ENCODE measurements at regions not wholly inside any gene's neighbourhood (a gene's known extent, or its start where the extent isn't known, plus 50 kb on each side); places are given as distances from the start of the nearest gene placed in this dataset.
"Not testable (repeated sequence)": the region's sequence is repeated elsewhere in the genome, so short reads cannot be mapped to it uniquely, and the experiment has no call there.

- TF ChIP-seq CTCF (IDR thresholded peaks at IDR 0.05; ENCODE audit: low read depth, low read length, poor library complexity, severe bottlenecking); EZH2phosphoT487 (IDR thresholded peaks at IDR 0.05; ENCODE audit: borderline replicate concordance, low read length): not testable (repeated sequence)
Observed at GRCh38 chr11:98330306-98330705, 690.4 kb upstream of the CNTN5 start.
